ENCODE measurements at regions not wholly inside any gene's neighbourhood (a gene's known extent, or its start where the extent isn't known, plus 50 kb on each side); places are given as distances from the start of the nearest gene placed in this dataset.

DNA sequence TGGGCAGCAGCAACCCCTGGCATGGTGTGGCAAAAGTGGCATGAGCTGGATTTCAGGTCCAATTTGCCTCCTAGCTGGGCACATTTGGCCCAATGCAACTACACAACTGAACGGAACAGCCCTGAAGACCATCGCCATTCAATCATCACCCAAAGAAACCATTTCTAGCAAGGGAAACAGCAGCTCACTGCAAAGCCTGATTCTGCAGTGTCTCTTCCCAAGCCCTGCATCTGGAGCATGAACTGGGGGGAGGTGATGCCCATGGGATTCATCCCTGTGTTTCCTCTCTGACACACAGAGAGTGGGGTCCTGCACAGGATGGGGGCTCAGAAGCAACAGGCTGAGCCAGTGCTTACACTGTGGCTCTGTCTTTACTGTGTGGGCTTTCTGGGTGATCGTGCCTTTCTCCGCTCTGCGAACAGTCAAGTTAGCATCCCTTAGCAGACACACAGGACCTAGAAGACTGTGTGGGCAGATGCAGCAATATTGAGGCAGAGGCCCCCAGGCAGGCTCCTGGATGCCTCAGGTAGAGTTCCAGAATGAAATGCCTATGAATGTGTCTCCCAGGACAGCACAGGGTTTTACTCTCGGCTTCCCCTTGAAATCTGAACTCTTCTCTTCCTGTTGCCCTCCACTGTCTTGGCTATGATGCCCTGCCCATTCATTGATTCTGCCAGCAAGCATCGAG is 91.1 kb upstream of the ALDH1A3 start:
- ATAC-seq (ENCODE audit: low FRiP score) (no peak), DNase-seq (ENCODE audit: low spot score) (no peak)
- no peak for TF ChIP-seq CTCF (IDR thresholded peaks at IDR 0.05)

DNA sequence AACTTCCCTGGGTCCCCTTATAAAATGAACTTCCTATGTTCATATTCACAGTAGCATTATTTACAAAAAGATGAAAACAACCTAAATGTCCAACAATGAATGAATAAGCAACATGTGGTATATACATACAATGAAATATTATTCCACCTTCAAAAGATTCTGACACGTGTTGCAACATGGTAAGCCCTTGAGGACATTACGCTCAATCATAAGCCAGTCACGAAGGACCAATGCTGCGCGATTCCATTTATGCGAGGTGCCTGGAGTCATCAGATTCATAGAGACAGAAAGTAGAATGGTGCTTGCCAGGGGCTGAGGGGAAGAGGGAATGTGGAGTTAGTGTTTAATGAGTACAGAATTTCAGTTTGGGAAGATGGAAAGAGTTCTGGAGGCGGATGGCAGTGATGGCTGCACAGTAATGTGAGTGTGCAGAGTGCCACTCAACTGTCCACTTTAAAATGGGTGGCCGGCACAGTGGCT is 88.8 kb upstream of the ALDH1A3 start:
- TF ChIP-seq CTCF (IDR thresholded peaks at IDR 0.05), result no peak
- no peak for DNase-seq (ENCODE audit: low spot score)
- no peak for ATAC-seq (ENCODE audit: low FRiP score)

DNA sequence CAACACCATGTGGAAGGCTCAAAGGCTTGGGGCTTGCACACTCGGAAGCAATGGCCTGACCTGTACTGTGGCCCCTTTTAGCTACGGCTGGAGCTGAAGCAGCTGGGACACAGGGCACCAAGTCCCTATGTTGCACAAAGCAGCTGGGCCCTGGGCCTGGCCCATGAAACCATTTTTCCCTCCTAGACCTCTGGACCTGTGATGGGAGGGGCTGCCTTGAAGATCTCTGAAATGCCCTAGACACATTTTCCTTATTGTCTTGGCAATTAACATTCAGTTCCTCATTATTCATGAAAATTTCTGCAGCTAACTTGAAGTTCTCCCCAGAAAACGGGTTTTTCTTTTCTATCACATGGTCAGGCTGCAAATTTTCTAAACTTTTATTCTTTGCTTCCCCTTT is 85.6 kb upstream of the ALDH1A3 start:
- DNase-seq (ENCODE audit: low spot score) (no peak), ATAC-seq (ENCODE audit: low FRiP score) (no peak)
- TF ChIP-seq CTCF (IDR thresholded peaks at IDR 0.05), result no peak

DNA sequence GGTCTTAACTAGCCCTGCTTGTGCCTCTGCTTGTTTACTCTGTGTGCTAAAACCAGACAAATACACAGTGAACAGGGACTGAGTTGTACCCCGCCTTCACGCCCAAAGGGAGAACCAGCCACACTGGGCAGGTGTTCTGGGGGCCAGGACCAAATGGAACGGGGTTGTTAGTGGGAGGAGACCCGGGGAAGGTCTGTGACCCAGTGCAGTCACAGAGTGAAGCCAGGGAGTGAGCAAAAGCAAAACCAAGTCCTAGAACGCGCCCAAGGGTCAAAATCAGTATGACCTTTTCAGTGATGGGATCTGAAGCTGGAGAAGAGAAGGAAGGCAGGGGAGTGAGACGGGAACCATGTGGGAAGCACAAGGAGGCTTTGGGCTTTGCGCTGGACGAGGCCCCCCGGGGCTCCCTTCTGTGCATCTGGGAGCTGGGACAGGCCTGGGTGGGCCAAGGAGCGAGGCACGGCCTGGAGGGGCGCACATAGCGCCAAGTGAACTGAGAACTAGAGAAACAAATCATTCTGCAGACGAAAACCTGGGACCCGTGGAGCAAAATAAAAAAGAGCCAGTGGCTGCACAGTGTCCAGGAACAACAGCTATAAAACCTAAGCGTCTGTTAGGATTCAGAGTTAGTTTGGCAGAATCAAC is 78.3 kb upstream of the ALDH1A3 start:
- DNase-seq (ENCODE audit: low spot score) (no peak), ATAC-seq (ENCODE audit: low FRiP score) (no peak)
- TF ChIP-seq CTCF (IDR thresholded peaks at IDR 0.05), result no peak

GRCh38 chr15:100802421-100803170 is 77.0 kb upstream of the ALDH1A3 start:
- no peak for DNase-seq (ENCODE audit: low spot score)
- no peak for ATAC-seq (ENCODE audit: low FRiP score)
- no peak for TF ChIP-seq CTCF (IDR thresholded peaks at IDR 0.05)

GRCh38 chr15:100803171-100803440 is 76.5 kb upstream of the ALDH1A3 start:
- ATAC-seq (ENCODE audit: low FRiP score), result no peak
- no peak for DNase-seq (ENCODE audit: low spot score)
- TF ChIP-seq CTCF (IDR thresholded peaks at IDR 0.05), result no peak
